HG02571 (cell line): ENCODE measurements at regions not wholly inside any gene's neighbourhood (a gene's known extent, or its start where the extent isn't known, plus 50 kb on each side); places are given as distances from the start of the nearest gene placed in this dataset.

Source experiments
- ATAC-seq: cut with Tn5 transposase; IDR thresholded peaks from one replicate; pipeline ENCODE4 v1.9.1; 2021; ENCODE audit warnings: mild to moderate bottlenecking, moderate library complexity; ENCODE audit not compliant: unreplicated experiment

GRCh38 chr9:31612336-31613030, 772.0 kb upstream of the ACO1 start:
- ATAC-seq = no peak

- no peak for ATAC-seq
Observed at GRCh38 chr9:31615966-31616365, 768.5 kb upstream of the ACO1 start.

GRCh38 chr9:31623511-31623910, 760.9 kb upstream of the ACO1 start:
- no peak for ATAC-seq

- no peak for ATAC-seq
Observed at GRCh38 chr9:31629292-31629691, 755.2 kb upstream of the ACO1 start.

- no peak for ATAC-seq
Observed at GRCh38 chr9:31637265-31637664, 747.2 kb upstream of the ACO1 start.

DNA sequence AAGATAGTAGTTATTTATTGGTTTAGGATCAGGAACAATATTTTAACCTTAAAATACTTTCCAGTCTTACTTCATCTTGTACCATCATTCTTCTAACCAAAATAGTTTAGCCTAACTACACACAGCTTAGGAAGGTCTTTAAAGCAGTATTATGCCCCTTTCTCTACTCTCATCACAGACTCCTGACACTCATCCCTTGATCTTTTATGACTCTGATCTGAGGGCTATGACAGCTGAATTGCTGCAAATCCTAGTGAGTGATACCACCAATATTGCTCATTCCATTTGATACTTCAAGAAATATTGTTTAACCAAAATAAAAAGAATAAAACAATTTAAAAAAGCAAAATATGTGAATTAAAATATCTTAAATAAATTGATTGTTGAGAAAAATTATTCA, 746.6 kb upstream of the ACO1 start:
- no peak for ATAC-seq

DNA sequence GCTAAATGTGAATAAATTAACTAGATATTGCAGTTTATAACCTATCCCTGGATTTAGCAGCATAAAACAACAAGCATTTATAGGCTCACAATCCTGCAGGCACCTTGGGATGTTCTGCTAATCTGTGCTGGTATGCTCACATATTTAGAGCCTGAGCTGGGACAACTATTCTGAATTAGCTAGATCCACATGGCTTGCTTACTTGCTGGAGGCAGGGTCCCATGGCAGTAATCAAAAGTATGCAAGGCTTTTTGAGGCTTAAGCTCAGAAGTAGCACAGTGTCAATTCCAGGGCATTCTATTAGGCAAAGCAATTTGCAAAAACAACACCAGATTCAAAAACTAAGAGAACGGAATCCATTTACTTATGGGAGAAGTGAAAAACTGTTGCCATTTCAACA, 745.0 kb upstream of the ACO1 start:
- no peak for ATAC-seq

GRCh38 chr9:31669311-31669710, 715.1 kb upstream of the ACO1 start:
- no peak for ATAC-seq

DNA sequence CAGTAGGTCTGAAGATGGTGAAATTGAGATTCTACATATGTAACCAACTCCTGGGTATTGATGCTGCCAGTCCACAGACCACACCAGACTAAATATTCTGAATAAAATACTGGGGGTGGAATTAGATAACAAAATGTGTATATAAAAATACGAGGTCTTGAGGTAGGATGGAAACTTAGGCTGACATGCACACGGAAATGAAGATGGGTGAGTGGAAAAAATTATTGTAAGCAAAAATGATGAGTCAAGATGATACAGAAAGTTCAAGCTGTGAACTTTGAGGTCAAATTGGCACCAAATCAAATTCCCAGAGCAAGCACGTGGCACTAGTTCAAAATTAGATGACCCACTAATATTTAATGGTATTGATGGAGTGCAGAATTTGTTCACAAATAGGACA, 713.4 kb upstream of the ACO1 start:
- no peak for ATAC-seq

GRCh38 chr9:31674264-31674663, 710.2 kb upstream of the ACO1 start:
- ATAC-seq = no peak

GRCh38 chr9:31677415-31677814, 707.0 kb upstream of the ACO1 start:
- no peak for ATAC-seq

DNA sequence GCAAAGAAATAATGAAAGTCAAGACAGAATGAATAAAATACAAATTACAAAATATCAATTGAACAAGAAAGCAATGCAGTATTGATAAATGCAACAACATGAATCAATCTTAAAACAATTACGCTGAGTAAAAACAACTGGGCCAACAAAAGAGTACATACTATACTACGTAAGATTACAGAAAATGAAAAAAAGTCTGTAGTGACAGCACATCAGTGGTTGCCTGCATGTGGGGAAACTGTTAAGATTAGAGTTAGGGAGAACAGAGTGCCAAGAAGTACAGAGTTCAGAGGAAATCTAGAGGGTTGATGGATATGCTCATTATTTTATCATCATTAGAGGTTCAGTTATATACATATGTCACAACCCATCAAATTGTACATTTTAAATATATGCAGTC, 706.6 kb upstream of the ACO1 start:
- ATAC-seq = no peak

DNA sequence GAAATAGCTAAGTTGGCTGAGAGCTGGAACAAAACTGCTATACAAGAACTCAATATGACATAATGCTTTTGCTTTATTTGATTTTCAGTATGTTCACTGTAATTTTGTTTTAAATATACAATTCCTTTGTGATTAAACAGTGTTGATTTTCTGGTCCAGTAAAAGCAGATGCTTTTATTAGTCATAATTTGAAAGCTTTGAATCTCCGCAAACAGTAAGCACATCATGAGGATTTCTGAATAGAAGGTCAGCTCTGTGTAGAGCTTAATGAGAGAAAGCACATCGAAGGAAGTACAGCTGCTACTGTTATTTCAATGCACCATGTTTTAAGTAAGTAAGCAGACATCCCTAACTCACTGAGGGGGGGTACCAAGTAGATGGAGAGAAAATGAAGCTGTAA, 701.3 kb upstream of the ACO1 start:
- ATAC-seq = no peak

DNA sequence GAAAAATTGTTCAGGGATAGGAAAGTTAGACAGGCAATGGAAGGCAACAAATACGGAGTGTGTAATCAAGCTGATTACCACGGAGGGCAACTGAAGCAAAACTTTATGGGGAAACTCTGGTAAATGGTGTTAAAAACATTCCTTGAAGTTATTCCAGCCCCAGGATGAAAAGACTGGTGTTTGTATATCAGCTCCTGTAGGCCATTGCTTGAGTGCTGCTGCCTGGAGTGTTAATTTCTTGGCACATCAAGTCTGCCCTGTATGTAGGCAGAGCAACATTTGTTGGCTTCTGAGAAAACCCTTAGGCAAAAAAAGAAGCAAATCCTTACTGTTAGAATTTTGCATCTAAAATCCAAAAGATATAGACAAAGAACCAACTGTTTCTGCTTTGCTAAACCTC, 686.5 kb upstream of the ACO1 start:
- ATAC-seq = no peak

DNA sequence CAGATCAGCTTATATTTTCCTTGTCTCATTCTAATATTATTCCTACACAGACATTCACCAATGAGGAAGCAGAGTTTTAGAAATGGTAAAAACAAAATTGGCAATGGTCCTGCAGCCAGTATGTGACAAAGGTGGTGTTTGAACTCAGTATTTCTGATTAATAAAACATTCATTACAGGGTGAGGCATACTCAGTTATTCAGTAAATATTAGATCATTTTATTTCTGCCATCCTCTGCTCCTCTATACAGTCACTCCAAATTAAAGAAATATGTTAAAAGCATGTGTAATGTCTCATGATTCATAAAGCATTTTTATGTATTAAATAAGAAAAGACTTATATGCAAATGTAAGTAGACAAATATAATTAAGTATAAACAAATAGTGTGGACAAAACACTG, 684.6 kb upstream of the ACO1 start:
- ATAC-seq = no peak

GRCh38 chr9:31700252-31701045, 684.0 kb upstream of the ACO1 start:
- no peak for ATAC-seq

DNA sequence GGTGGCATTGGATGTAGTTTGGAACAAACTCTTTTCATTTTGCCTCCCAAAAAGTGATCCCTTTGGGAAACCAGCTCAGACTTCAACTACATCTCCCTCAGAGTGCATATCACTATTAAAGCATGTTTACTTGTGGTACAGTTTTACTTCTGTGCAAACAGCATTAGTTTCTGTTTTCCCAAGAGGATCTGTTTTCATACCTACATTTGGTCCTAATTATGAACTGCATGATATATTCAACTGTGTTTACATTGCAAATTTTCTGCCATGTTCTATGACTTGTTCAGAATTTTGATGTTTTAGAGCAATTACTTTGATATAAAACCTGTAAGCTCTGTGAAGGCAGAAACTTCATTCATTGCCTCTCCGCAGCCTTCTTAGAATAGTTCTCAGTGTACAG, 681.5 kb upstream of the ACO1 start:
- ATAC-seq = no peak

- ATAC-seq = no peak
Observed at GRCh38 chr9:31715250-31715649, 669.2 kb upstream of the ACO1 start.

- no peak for ATAC-seq
Observed at GRCh38 chr9:31719262-31719661, 665.2 kb upstream of the ACO1 start.

- no peak for ATAC-seq
Observed at GRCh38 chr9:31730398-31730797, 654.0 kb upstream of the ACO1 start.

DNA sequence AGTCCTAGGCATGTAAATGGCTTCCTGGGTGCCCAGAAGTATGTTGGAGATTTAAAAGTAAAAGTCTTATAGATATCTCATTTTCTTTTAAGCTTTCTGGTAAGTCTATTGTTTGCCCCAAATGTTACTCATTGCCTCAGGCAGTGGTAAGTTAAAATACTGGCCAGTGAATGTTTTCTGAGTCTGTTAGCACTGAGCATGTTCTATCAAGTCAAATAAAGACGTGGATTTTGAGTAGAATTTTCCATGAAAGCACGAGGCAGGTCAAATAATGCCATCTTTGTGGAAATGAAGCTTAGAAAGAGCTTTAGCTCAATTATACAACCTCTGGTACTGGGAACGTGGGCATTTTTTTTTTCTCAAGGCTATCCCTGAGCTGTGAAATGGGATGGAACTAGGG, 651.3 kb upstream of the ACO1 start:
- no peak for ATAC-seq

GRCh38 chr9:31736581-31737179, 647.8 kb upstream of the ACO1 start:
- no peak for ATAC-seq
